HepG2 (cell line): ENCODE measurements at regions not wholly inside any gene's neighbourhood (a gene's known extent, or its start where the extent isn't known, plus 50 kb on each side); places are given as distances from the start of the nearest gene placed in this dataset.

ENCODE experiments used
- BRCA1 ChIP-seq: sonication (generic); formaldehyde crosslinking; IDR thresholded peaks from 2 replicates; pipeline ENCODE4 v1.4.0; 2020; ENCODE audit warnings: missing genetic modification reagents
- CTCF ChIP-seq: sonication (generic); formaldehyde crosslinking; IDR thresholded peaks from 2 replicates; pipeline ENCODE4 v1.5.0; 2020; ENCODE audit warnings: mild to moderate bottlenecking, missing genetic modification reagents, moderate library complexity
- HNRNPH1 ChIP-seq: fragments of 200-400 bp; formaldehyde crosslinking; optimal IDR thresholded peaks from 2 replicates; pipeline ENCODE3; 2017; ENCODE audit warnings: mild to moderate bottlenecking, low read depth, low read length
- JUND ChIP-seq: sonication (generic); formaldehyde crosslinking; IDR thresholded peaks from 2 replicates; pipeline ENCODE4 v1.8.0; 2022; ENCODE audit warnings: mild to moderate bottlenecking, missing genetic modification reagents
- PCBP1 ChIP-seq: fragments of 200-400 bp; formaldehyde crosslinking; IDR thresholded peaks from 2 replicates; pipeline ENCODE4 v1.6.1; 2017; ENCODE audit warnings: mild to moderate bottlenecking, low read depth, low read length, borderline replicate concordance
- ZKSCAN5 ChIP-seq: sonication (generic); formaldehyde crosslinking; IDR thresholded peaks from 2 replicates; pipeline ENCODE4 v1.5.1; 2020; ENCODE audit warnings: mild to moderate bottlenecking, missing genetic modification reagents
- ZNF24 ChIP-seq: fragments of 450-650 bp; IDR thresholded peaks from 2 replicates; pipeline ENCODE4 v1.6.1; 2017; ENCODE audit warnings: antibody characterized with exemption, mild to moderate bottlenecking
- ZNF350 ChIP-seq: sonication (generic); formaldehyde crosslinking; IDR thresholded peaks from 2 replicates; pipeline ENCODE4 v1.4.0; 2020; ENCODE audit warnings: mild to moderate bottlenecking, low read depth, missing genetic modification reagents, borderline replicate concordance
- ZNF432 ChIP-seq: sonication (generic); formaldehyde crosslinking; IDR thresholded peaks from 2 replicates; pipeline ENCODE4 v1.5.0; 2020; ENCODE audit warnings: missing genetic modification reagents, mild to moderate bottlenecking, borderline replicate concordance

- TF ChIP-seq BRCA1 = no peak
- no peak for TF ChIP-seq ZNF350 (CRISPR knock-in tag)
- no peak for TF ChIP-seq PCBP1
- no peak for TF ChIP-seq ZNF432 (CRISPR knock-in tag)
- TF ChIP-seq HNRNPH1 = no peak
- TF ChIP-seq ZKSCAN5 (CRISPR knock-in tag) = no peak
- TF ChIP-seq CTCF (CRISPR knock-in tag) = no peak
- TF ChIP-seq ZNF24 = no peak
- TF ChIP-seq JUND (CRISPR knock-in tag) = no peak
Measured at GRCh38 chr2:146496248-146496647, 1348.6 kb upstream of the ACVR2A start.
